Hindlimb muscle (tissue), 1 donor: ENCODE measurements at regions not wholly inside any gene's neighbourhood (a gene's known extent, or its start where the extent isn't known, plus 50 kb on each side); places are given as distances from the start of the nearest gene placed in this dataset.
"Not testable (repeated sequence)": the region's sequence is repeated elsewhere in the genome, so short reads cannot be mapped to it uniquely, and the experiment has no call there.

Source experiments
- DNase-seq: peaks from one replicate; pipeline ENCODE4 v3.0.0-alpha.2; 2013

- DNase-seq, result not testable (repeated sequence)
Observed at GRCh38 chr9:40884902-40885490, 243.5 kb downstream of the FOXD4L6 start.

- DNase-seq, result no peak
Observed at GRCh38 chr9:40884072-40884901, 244.2 kb downstream of the FOXD4L6 start.

- not testable (repeated sequence) for DNase-seq
Observed at GRCh38 chr9:40883423-40884071, 244.9 kb downstream of the FOXD4L6 start.

GRCh38 chr9:40873753-40874295, 254.7 kb downstream of the FOXD4L6 start:
- not testable (repeated sequence) for DNase-seq

GRCh38 chr9:40868437-40868836, 260.0 kb downstream of the FOXD4L6 start:
- DNase-seq, result not testable (repeated sequence)
